NCI-H345 (cell line): ENCODE measurements at regions not wholly inside any gene's neighbourhood (a gene's known extent, or its start where the extent isn't known, plus 50 kb on each side); places are given as distances from the start of the nearest gene placed in this dataset.

Source experiments
- DNase-seq: peaks from one replicate; lab custom pipeline; 2025; lab: John Stamatoyannopoulos, UW

GRCh38 chr18:29531746-29532145 is 1354.8 kb upstream of the CDH2 start:
- no peak for DNase-seq

- no peak for DNase-seq
Measured at GRCh38 chr18:29523371-29523770, 1346.4 kb upstream of the CDH2 start.

DNA sequence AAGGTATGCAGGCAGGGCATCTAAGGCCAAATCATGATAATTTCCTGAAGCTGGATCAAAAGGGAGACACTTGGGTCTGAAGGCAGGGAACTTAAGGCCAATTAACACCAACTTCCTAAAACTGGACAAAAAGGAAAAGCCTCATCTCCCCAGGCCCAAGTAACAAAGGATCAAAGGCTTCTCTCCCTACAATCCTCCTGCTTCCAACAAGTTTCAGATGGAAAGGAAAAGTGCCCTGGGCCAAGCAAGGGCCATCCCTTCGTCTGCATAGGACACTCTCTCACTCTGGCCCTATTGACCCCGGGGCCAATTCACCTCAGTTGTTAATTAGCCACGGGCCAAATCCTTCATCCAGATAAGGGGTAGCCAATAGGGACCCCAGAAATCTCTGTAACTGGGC is 1335.8 kb upstream of the CDH2 start:
- no peak for DNase-seq

- no peak for DNase-seq
Measured at GRCh38 chr18:29512203-29512602, 1335.3 kb upstream of the CDH2 start.

GRCh38 chr18:29501952-29502351 is 1325.0 kb upstream of the CDH2 start:
- no peak for DNase-seq

DNA sequence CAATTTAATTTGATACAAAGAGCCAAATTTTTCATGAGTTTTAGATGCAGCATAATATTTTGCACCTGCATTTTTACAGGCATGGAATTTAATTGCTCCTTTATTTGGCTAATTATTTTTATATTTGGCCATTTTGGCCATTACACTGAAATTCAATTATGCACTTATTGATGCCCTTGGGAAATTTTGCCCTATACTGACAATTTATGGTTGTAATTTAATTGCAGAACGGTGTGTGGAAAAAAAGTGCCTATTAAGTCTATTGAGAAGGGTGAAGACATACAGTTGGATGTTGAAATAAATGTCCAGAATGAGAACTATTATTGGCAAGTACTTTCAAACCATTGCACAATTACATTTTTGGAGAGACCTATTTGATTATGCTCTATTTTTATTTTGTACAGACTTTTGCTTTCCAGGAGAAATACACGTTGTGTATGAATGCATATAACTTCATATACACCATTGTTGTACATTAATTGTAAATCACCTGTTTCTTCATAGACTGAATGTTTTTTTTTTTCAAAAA is 1319.3 kb upstream of the CDH2 start:
- no peak for DNase-seq

DNA sequence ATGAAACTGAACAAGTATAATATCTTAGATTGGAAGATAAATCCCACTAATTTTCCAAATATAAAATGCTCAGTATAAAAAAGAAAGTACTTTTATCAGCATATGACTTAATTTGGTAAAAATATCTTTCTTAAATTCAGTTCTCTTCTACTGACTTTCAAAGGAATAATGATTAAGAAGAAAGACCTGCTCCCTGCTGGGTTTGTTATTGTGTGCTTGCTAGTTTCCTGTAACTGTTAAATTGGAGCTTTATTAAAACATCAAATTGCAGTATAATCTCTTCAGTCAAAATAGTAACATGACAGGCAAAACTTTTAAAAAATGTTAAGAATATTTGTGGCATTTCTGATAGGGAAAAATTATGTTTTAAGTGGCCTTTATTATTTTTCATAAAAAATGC is 1317.4 kb upstream of the CDH2 start:
- DNase-seq: no peak

GRCh38 chr18:29491907-29492306 is 1315.0 kb upstream of the CDH2 start:
- no peak for DNase-seq

- no peak for DNase-seq
Measured at GRCh38 chr18:29488617-29489016, 1311.7 kb upstream of the CDH2 start.

DNA sequence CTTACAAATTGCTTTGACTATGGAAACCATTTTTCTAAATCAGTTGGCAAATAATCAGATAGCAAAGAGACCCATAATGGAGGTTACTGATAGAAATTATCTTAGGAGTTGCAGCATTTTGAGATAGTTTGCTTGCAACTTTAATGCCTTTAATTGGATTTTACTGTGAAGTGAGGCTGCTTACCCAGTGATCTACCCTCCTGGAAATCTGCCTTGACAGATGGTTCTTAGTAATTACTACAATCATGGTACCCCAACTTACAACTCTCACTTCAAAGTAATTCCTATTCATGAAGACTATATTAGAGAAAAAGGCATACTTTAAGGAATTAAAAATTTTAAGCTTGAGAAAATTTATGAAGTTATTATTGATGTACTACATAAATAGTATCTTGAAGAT is 1288.6 kb upstream of the CDH2 start:
- DNase-seq: no peak

- no peak for DNase-seq
Measured at GRCh38 chr18:29459972-29460371, 1283.0 kb upstream of the CDH2 start.

DNA sequence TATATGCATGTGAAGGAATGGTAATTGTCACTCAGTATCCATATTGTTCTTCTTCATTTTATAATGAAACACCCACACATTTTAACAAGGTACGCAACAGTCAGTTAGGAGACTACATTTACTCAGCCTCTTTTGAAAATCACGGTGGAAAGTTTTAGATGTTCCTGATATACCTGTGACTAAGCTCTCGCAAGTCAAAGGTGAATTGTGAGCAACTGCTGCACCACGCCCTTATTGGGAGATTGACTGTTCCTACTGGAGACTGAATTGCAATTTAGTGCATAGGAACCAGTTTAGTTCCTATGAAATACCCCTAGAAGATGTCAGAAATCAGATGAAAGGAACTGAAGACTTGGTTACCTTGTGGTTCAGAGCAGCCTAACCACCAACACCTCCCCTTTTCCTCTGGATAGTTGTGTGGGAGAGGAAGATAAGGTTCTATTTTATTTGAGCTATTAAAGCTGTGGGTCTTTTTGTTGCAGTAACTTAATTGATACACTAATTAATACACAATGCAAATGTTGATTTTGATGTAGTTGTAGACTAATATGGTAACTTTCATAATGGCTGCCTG is 1280.5 kb upstream of the CDH2 start:
- DNase-seq: no peak

GRCh38 chr18:29449424-29449823 is 1272.5 kb upstream of the CDH2 start:
- DNase-seq: no peak

DNA sequence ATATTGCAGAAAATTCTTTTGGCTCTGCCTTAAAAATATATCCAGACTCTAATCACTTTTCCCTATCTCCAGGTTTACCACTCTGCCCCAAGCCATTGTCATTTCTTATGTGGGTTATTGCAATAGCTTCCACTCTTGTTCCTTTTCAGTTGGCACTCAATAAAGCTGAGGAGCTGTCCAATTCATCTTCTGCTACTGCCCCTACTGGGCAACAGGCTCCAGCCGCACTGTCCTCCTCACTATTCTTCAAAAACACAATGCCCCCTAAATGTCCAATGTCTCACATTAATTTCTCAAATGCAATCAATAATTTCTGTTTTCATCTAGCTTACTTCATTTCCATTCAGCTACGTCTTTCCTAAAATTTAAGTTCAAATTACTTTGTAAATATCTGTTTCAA is 1262.5 kb upstream of the CDH2 start:
- DNase-seq: no peak

DNA sequence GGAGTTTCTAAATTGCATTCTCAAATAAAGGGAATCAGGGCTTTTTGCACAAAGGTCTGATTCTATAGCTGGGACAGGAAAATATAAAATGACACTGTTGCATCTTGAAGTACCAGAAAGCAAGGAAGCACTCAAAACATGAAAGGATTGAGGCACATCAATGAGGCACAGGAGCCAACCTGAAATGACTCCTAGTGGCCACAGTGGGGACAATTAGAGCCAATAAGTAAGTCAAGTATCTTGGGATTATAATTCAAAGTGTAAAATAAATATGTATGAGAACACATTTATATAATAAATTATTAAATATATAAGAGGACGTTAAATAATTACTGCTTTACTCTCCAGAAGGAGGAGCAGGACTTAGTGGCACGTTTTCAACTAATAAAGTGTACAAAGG is 1259.5 kb upstream of the CDH2 start:
- DNase-seq: no peak

DNA sequence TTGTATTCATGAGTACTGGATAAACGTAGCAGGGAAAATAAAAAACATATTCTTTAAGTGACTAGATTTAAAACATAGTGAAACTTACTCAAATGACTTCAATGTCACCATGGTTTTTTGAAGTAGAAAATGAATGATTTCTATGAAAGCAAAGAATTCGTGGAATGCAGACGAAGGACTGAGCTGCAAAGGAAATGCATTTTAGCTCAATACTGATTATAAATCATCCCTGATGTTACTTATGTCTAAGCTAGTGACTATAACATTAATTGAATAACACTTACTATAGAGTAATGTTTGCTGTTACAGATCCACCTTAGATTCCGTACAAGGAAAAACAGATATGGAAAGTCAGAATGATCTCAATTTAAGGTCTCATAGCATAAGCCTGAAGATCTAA is 1257.7 kb upstream of the CDH2 start:
- DNase-seq: no peak

- no peak for DNase-seq
Measured at GRCh38 chr18:29430416-29430815, 1253.5 kb upstream of the CDH2 start.

DNA sequence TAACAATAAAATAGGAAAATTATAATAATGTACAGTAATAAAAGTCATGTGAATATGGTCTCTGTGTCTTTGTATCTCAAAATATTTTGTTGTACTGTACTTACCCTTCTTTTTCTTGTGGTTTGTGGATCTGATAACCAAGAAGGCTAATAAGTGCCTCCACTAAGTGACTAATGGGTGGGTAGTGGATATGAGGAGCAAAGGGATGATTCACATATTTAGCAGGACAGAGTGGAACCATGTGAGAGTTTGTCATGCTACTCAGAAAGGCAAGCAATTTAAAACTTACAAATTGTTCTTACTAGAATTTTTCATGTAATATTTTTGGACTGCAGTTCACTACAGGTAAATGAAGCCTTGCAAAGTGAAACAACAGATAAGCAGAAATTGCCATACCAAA is 1241.2 kb upstream of the CDH2 start:
- DNase-seq: no peak

DNA sequence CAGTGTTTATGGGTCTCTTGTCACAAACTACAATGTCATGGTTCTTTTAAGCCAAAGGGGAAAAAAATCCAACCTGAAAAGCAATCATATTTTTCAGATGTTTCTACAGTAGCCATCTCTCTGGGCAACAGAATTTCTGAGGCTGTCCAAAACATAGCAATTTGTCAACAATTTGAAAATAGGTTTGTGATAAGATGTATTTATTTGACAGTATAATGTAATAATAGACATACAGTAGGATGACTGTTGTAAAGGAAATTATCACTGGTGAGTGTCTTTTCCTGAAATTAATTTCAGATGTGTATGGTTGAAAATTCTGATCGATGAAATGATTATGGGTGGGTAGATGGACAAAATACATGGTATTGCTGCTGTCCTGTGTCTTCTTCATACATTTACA is 1230.1 kb upstream of the CDH2 start:
- DNase-seq: no peak

GRCh38 chr18:29397536-29397935 is 1220.6 kb upstream of the CDH2 start:
- no peak for DNase-seq

GRCh38 chr18:29383311-29384273 is 1206.7 kb upstream of the CDH2 start:
- DNase-seq: no peak

- DNase-seq: no peak
Measured at GRCh38 chr18:29378651-29379136, 1201.8 kb upstream of the CDH2 start.

- no peak for DNase-seq
Measured at GRCh38 chr18:29377346-29377745, 1200.4 kb upstream of the CDH2 start.
